Kasumi-1 (cell line): ENCODE measurements at regions not wholly inside any gene's neighbourhood (a gene's known extent, or its start where the extent isn't known, plus 50 kb on each side); places are given as distances from the start of the nearest gene placed in this dataset.
A peak's percentile ranks its signal among the peaks of the same experiment; 100 is the strongest.
"Not testable (repeated sequence)": the region's sequence is repeated elsewhere in the genome, so short reads cannot be mapped to it uniquely, and the experiment has no call there.

ENCODE experiments used
- DNase-seq, 2 experiments: peaks; one replicate each; lab custom pipeline; 2025; lab: John Stamatoyannopoulos, UW

GRCh38 chr3:126292318-126293070, 64.7 kb downstream of the KLF15 start:
- no peak for DNase-seq

- no peak for DNase-seq
These were observed 65.7 kb downstream of the KLF15 start for GRCh38 chr3:126291537-126291936.

GRCh38 chr3:126291061-126291460, 66.1 kb downstream of the KLF15 start:
- DNase-seq = no peak

GRCh38 chr3:126290325-126290724, 66.9 kb downstream of the KLF15 start:
- no peak for DNase-seq

- no peak for DNase-seq
These were observed 68.1 kb downstream of the KLF15 start for GRCh38 chr3:126289096-126289495.

GRCh38 chr3:126288314-126288713, 68.9 kb downstream of the KLF15 start:
- no peak for DNase-seq

- no peak for DNase-seq
These were observed 69.5 kb downstream of the KLF15 start for GRCh38 chr3:126287536-126288241.

- DNase-seq = no peak
These were observed 70.1 kb downstream of the KLF15 start for GRCh38 chr3:126287171-126287535.

GRCh38 chr3:126285369-126285768, 71.8 kb downstream of the KLF15 start:
- DNase-seq = no peak

- no peak for DNase-seq
These were observed 72.8 kb downstream of the KLF15 start for GRCh38 chr3:126284258-126284904.

- DNase-seq = not testable (repeated sequence)
These were observed 73.6 kb downstream of the KLF15 start for GRCh38 chr3:126283651-126284050.

GRCh38 chr3:126279853-126280252, 77.4 kb downstream of the KLF15 start:
- no peak for DNase-seq

- no peak for DNase-seq
These were observed 79.4 kb downstream of the KLF15 start for GRCh38 chr3:126277629-126278378.

- DNase-seq = peak; percentile 15 to 37
These were observed 81.6 kb downstream of the KLF15 start for GRCh38 chr3:126275620-126275904.

GRCh38 chr3:126274735-126275619, 82.2 kb downstream of the KLF15 start:
- DNase-seq = no peak

- no peak for DNase-seq
These were observed 86.9 kb downstream of the KLF15 start for GRCh38 chr3:126270145-126270811.

GRCh38 chr3:126269354-126269753, 87.9 kb downstream of the KLF15 start:
- no peak for DNase-seq

GRCh38 chr3:126268866-126269265, 88.3 kb downstream of the KLF15 start:
- DNase-seq = no peak

- no peak for DNase-seq
These were observed 87.7 kb upstream of the ALDH1L1 start for GRCh38 chr3:126267976-126268615.

- DNase-seq = no peak
These were observed 87.0 kb upstream of the ALDH1L1 start for GRCh38 chr3:126267169-126267975.
